ENCODE measurements at regions not wholly inside any gene's neighbourhood (a gene's known extent, or its start where the extent isn't known, plus 50 kb on each side); places are given as distances from the start of the nearest gene placed in this dataset.
A peak's percentile ranks its signal among the peaks of the same experiment; 100 is the strongest.
"Not testable (repeated sequence)": the region's sequence is repeated elsewhere in the genome, so short reads cannot be mapped to it uniquely, and the experiment has no call there.

DNA sequence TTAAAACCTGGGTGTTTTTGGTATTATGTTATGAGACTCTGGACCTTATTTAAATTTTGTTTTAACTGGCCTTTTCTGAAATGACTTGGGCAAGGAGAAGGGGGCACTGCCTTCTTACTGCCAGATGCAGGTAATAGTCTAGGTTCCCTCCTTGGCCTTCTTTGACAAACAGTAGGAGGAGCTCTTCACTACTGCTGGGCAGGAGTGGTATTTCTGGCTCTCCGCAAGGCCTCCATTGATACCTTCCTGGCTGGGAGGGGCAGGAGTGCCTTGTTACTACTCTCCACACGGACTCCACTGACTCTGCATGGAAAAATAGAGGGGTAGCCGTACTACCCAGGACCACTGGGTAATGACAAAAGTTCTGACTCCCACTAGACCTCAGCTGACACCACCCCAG is 189.4 kb upstream of the NBPF12 start:
- not testable (repeated sequence) for DNase-seq (ENCODE audit: low read depth in 6 of 9, low spot score in 9 of 9); H3K27ac ChIP-seq (ENCODE audit: low read depth in 1 of 2, low read length in 1 of 2); H3K4me3 ChIP-seq (ENCODE audit: low read length in 2 of 2); H3K4me1 ChIP-seq (ENCODE audit: control insufficient read depth in 2 of 2, insufficient read depth in 2 of 2, low read length in 2 of 2); H3K27me3 ChIP-seq (ENCODE audit: control insufficient read depth in 2 of 2, insufficient read depth in 1 of 2, low read length in 1 of 2); H3K9me3 ChIP-seq (ENCODE audit: control insufficient read depth in 2 of 2, insufficient read depth in 1 of 2, low read length in 1 of 2); H3K36me3 ChIP-seq (ENCODE audit: control insufficient read depth in 2 of 2, insufficient read depth in 2 of 2, low read length in 1 of 2)
- whole genome bisulfite sequencing: 100% methylated on average over 1 of the region's 3 CpGs

DNA sequence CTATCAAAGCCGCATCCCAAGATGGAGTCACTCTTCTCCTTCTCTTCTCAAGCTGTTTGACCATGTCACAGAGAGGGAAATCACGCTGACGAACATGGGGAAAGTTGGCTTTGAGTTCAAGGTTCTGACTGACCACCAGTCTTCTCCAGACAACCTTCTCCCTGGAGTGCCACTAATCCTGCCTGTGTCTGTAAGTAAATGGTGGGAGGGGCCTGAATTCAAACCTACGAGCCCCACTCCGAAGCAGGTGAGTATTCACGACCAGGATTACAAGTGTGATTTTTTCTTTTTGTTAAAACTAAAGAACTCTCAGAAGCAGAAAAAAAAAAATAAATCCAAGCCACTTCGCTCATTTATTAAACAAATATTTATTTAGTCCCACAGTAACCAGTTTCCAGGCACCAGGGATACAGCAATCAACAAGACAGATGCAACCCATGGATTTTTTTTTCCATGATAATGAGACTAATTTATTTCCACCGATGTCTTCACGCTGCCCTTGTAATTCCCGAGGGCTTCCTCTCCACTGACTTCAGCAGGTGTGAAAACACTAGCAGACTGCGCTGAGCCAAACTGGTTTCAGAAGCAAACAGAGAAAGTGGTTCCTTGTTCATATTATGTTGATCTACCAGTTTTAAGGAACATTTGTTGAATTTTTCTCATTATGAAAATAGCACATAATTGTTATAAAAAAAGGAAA is 206.0 kb upstream of the NBPF12 start:
- H3K4me1 ChIP-seq (ENCODE audit: control insufficient read depth in 2 of 2, insufficient read depth in 2 of 2, low read length in 2 of 2); DNase-seq (ENCODE audit: low read depth in 6 of 9, low spot score in 9 of 9); H3K36me3 ChIP-seq (ENCODE audit: control insufficient read depth in 2 of 2, insufficient read depth in 2 of 2, low read length in 1 of 2); H3K27me3 ChIP-seq (ENCODE audit: control insufficient read depth in 2 of 2, insufficient read depth in 1 of 2, low read length in 1 of 2); H3K9me3 ChIP-seq (ENCODE audit: control insufficient read depth in 2 of 2, insufficient read depth in 1 of 2, low read length in 1 of 2); H3K27ac ChIP-seq (ENCODE audit: low read depth in 1 of 2, low read length in 1 of 2); H3K4me3 ChIP-seq (ENCODE audit: low read length in 2 of 2): not testable (repeated sequence)
- WGBS: 89% methylated on average over 8 of the region's 11 CpGs

DNA sequence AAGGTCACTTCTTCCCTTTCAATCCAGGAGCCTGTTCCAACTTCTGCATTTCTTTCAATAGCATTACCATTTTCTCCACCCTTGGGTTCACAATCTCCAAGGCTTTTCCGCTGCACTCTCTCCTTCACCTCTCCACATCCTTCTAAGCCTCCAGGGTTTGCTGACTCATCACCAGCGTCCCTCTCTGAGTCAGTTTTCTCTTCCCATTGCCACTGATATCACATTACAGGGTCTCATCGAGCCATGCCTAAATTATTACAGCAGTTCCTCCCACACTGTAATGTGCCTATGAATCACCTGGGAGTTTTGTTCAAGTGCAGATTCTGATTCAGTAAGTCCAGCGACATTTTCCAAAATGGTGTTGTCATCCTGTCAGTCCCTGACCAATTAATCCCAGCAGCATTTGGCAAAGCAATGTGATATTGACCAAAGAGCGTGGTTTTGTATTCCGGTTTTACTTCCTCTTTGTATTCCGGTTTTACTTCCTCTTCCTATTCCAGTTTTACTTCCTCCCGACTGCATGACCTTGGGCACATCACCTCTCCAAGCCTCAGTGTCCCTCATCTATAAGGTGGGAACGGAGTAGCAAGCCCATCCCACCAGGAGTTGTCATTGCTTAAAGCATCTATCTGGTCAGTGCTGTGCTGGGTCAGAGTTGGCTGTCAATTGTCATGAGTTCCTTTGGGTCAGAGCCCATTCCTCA is 208.3 kb upstream of the NBPF12 start:
- WGBS: 24% methylated on average over 5 of the region's 9 CpGs
- H3K27me3 ChIP-seq (ENCODE audit: control insufficient read depth in 2 of 2, insufficient read depth in 1 of 2, low read length in 1 of 2); H3K4me3 ChIP-seq (ENCODE audit: low read length in 2 of 2); H3K27ac ChIP-seq (ENCODE audit: low read depth in 1 of 2, low read length in 1 of 2); DNase-seq (ENCODE audit: low read depth in 6 of 9, low spot score in 9 of 9); H3K4me1 ChIP-seq (ENCODE audit: control insufficient read depth in 2 of 2, insufficient read depth in 2 of 2, low read length in 2 of 2); H3K36me3 ChIP-seq (ENCODE audit: control insufficient read depth in 2 of 2, insufficient read depth in 2 of 2, low read length in 1 of 2); H3K9me3 ChIP-seq (ENCODE audit: control insufficient read depth in 2 of 2, insufficient read depth in 1 of 2, low read length in 1 of 2): not testable (repeated sequence)

DNA sequence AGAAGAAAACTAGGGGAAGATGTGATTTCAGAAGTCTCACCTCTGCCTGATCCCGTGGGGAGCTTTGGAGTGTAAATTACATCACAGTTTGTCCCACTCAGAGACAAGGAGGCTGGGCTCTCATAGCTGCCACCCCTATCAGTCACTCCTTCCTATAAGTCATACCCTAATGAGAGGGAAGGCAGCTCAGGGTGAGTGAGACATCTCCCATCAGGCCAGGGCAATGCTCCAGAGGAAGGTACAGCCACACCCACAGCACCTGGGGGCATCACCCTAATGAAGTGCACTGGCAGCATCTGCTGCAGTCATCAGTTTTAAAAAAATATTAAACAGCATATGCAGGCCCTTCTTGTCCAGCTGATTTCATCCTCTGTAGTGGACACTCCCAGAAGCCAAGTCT is 223.1 kb upstream of the NBPF12 start:
- not testable (repeated sequence) for H3K9me3 ChIP-seq (ENCODE audit: control insufficient read depth in 2 of 2, insufficient read depth in 1 of 2, low read length in 1 of 2); H3K4me3 ChIP-seq (ENCODE audit: low read length in 2 of 2); H3K27ac ChIP-seq (ENCODE audit: low read depth in 1 of 2, low read length in 1 of 2); H3K4me1 ChIP-seq (ENCODE audit: control insufficient read depth in 2 of 2, insufficient read depth in 2 of 2, low read length in 2 of 2); DNase-seq (ENCODE audit: low read depth in 6 of 9, low spot score in 9 of 9); H3K36me3 ChIP-seq (ENCODE audit: control insufficient read depth in 2 of 2, insufficient read depth in 2 of 2, low read length in 1 of 2); H3K27me3 ChIP-seq (ENCODE audit: control insufficient read depth in 2 of 2, insufficient read depth in 1 of 2, low read length in 1 of 2)
- no CpG with 5 or more reads among the region's 1 CpG for WGBS

DNA sequence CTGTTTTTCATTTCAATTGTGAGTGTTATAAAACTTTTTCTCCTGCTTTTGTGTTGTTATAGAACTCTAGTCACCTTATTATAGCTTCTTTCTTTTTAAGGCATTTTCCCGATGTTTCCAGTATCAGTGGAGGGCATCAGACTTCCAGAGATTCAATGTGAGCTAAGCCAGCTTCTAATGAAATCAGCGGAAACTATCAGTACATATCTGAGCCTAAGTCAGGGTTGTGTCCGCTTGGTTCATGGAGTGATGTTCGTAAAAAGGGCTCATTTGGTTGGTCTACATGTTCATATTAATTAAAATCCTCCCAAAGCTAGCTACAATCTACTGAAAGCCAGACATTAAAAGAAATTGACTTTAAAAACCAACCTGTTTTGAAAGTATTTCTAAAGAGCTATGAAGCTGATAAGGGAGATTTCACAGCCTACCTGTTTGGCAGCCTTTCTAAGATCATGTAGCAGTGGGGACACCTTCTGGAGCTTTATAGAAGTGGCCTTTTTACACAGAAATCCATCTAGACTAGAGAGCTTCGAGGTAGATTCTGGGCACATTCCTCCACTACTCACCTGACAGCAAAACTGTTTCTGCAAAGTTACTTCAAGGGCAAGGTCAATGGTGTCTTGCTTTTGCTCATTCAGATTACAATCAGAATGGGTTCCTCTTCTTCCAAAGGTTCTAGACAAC is 227.1 kb upstream of the NBPF12 start:
- H3K4me1 ChIP-seq (ENCODE audit: control insufficient read depth in 2 of 2, insufficient read depth in 2 of 2, low read length in 2 of 2); H3K27ac ChIP-seq (ENCODE audit: low read depth in 1 of 2, low read length in 1 of 2); H3K4me3 ChIP-seq (ENCODE audit: low read length in 2 of 2); H3K9me3 ChIP-seq (ENCODE audit: control insufficient read depth in 2 of 2, insufficient read depth in 1 of 2, low read length in 1 of 2); H3K27me3 ChIP-seq (ENCODE audit: control insufficient read depth in 2 of 2, insufficient read depth in 1 of 2, low read length in 1 of 2); H3K36me3 ChIP-seq (ENCODE audit: control insufficient read depth in 2 of 2, insufficient read depth in 2 of 2, low read length in 1 of 2): not testable (repeated sequence)
- peak in 6 of 9 donors; percentile 3 to 63 (median 16) for DNase-seq (ENCODE audit: low read depth in 6 of 9, low spot score in 9 of 9)
- WGBS: 73% methylated on average over 4 of the region's 5 CpGs

DNA sequence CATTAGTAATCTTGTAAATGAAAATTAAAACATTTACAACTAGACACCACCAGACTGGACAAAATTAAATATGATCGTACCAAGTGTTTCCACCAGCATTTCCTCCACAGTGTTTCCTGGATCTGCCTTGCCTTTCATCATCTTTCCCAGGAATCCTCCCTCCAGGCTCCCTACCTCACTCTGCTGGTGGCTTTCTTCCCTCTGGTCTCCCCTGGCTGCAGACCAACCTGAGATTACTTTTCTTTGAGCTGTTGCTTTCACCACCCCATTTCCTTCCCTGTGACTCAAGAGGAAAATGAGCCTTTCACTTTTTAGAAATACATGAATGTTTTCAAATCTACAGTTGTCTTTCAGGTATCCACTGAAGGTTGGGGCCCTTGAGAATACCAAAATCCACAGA is 228.8 kb upstream of the NBPF12 start:
- H3K36me3 ChIP-seq (ENCODE audit: control insufficient read depth in 2 of 2, insufficient read depth in 2 of 2, low read length in 1 of 2); H3K4me3 ChIP-seq (ENCODE audit: low read length in 2 of 2); H3K27me3 ChIP-seq (ENCODE audit: control insufficient read depth in 2 of 2, insufficient read depth in 1 of 2, low read length in 1 of 2); DNase-seq (ENCODE audit: low read depth in 6 of 9, low spot score in 9 of 9); H3K9me3 ChIP-seq (ENCODE audit: control insufficient read depth in 2 of 2, insufficient read depth in 1 of 2, low read length in 1 of 2); H3K4me1 ChIP-seq (ENCODE audit: control insufficient read depth in 2 of 2, insufficient read depth in 2 of 2, low read length in 2 of 2); H3K27ac ChIP-seq (ENCODE audit: low read depth in 1 of 2, low read length in 1 of 2): not testable (repeated sequence)
- WGBS: 95% methylated on average over 1 of the region's 1 CpG

DNA sequence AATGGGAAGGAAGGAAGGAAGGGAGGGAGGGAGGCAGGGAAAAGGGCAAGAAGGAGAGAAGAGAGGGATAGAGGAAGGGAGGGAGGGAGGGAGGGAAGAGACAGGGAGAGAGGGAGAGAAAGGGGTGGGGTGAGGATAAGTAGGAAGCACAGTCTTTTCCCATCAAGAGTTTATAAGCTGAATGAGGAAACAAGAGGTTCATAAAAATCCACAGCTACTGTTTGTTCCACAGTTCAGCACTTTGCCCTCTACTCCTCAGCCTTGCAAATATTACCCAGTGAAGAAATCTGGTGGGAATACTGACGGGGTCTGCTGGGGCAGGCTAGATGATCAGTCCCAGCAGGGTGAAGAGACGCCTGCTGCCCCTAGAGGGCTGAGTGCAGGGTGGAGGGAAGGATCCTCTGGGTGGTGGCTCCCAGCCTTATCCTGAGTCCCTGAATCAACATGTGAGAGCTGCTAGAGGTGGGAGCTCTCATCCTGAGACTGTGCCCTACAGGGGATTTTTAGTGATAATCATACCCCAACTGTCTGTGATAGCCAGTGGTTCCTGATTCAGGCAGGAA is 233.9 kb upstream of the NBPF12 start:
- H3K27me3 ChIP-seq (ENCODE audit: control insufficient read depth in 2 of 2, insufficient read depth in 1 of 2, low read length in 1 of 2); H3K4me3 ChIP-seq (ENCODE audit: low read length in 2 of 2); H3K36me3 ChIP-seq (ENCODE audit: control insufficient read depth in 2 of 2, insufficient read depth in 2 of 2, low read length in 1 of 2); H3K27ac ChIP-seq (ENCODE audit: low read depth in 1 of 2, low read length in 1 of 2); H3K9me3 ChIP-seq (ENCODE audit: control insufficient read depth in 2 of 2, insufficient read depth in 1 of 2, low read length in 1 of 2); H3K4me1 ChIP-seq (ENCODE audit: control insufficient read depth in 2 of 2, insufficient read depth in 2 of 2, low read length in 2 of 2); DNase-seq (ENCODE audit: low read depth in 6 of 9, low spot score in 9 of 9): not testable (repeated sequence)
- WGBS: 88% methylated on average over 2 of the region's 2 CpGs

DNA sequence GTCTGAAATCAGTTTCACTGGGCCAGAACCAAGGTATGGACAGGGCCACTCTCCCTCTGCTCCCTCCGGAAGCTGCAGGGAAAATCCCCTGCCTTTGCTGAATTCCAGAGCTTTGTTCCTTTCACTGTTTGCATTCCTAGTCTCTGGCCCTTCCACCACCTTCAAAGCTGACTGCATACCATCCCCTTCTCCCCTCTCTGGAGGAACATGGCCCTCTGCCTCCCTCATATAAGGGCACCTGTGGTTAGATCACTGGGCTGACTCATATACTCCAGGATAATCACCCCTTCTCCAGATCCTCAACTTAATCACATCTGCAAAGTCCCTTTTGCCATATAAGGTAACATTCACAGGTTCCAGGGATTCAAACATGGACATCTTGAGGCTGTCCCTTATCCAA is 236.8 kb upstream of the NBPF12 start:
- H3K27me3 ChIP-seq (ENCODE audit: control insufficient read depth in 2 of 2, insufficient read depth in 1 of 2, low read length in 1 of 2); DNase-seq (ENCODE audit: low read depth in 6 of 9, low spot score in 9 of 9): not testable (repeated sequence)
- no CpG with 5 or more reads among the region's 1 CpG for WGBS

DNA sequence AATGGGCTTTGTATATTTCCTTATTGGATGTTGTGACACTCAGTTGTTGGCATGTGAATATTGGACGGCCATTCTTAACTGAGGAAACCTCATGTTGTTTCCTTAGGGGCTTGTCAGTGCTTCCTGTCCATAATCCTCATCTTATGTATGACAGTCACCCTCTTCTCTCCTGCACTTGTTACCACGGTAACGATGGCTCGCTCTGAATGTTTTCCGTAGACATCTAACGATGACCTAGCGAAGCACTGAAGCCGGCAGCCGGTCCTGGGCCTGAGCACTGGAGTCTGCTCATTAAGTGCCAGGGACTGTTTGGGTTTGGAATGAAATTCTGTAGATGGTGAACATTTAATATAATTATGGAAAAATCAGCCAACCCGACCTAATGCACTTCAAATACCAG is 242.7 kb upstream of the NBPF12 start:
- H3K4me3 ChIP-seq (ENCODE audit: low read length in 2 of 2): not testable (repeated sequence)
- WGBS: 89% methylated on average over 6 of the region's 10 CpGs

More for the DNA sequence above, 236.8 kb upstream of the NBPF12 start:
- H3K9me3 ChIP-seq (ENCODE audit: control insufficient read depth in 2 of 2, insufficient read depth in 1 of 2, low read length in 1 of 2); H3K27ac ChIP-seq (ENCODE audit: low read depth in 1 of 2, low read length in 1 of 2); H3K4me1 ChIP-seq (ENCODE audit: control insufficient read depth in 2 of 2, insufficient read depth in 2 of 2, low read length in 2 of 2); H3K4me3 ChIP-seq (ENCODE audit: low read length in 2 of 2); H3K36me3 ChIP-seq (ENCODE audit: control insufficient read depth in 2 of 2, insufficient read depth in 2 of 2, low read length in 1 of 2): not testable (repeated sequence)

More for the DNA sequence above, 242.7 kb upstream of the NBPF12 start:
- H3K9me3 ChIP-seq (ENCODE audit: control insufficient read depth in 2 of 2, insufficient read depth in 1 of 2, low read length in 1 of 2); DNase-seq (ENCODE audit: low read depth in 6 of 9, low spot score in 9 of 9); H3K27ac ChIP-seq (ENCODE audit: low read depth in 1 of 2, low read length in 1 of 2); H3K4me1 ChIP-seq (ENCODE audit: control insufficient read depth in 2 of 2, insufficient read depth in 2 of 2, low read length in 2 of 2); H3K36me3 ChIP-seq (ENCODE audit: control insufficient read depth in 2 of 2, insufficient read depth in 2 of 2, low read length in 1 of 2); H3K27me3 ChIP-seq (ENCODE audit: control insufficient read depth in 2 of 2, insufficient read depth in 1 of 2, low read length in 1 of 2): not testable (repeated sequence)
